Gastrocnemius medialis (tissue), 4 donors: ENCODE measurements at regions not wholly inside any gene's neighbourhood (a gene's known extent, or its start where the extent isn't known, plus 50 kb on each side); places are given as distances from the start of the nearest gene placed in this dataset.

ENCODE experiments used
- CTCF ChIP-seq, 5 experiments: fragments of 450-650 bp in 3 of 5; fragments of 200-600 bp in 2 of 5; sonication (generic) in 2 of 5; IDR thresholded peaks in 4 of 5; conservative IDR thresholded peaks in 1 of 5; 1 replicate in 4 of 5; 2 replicates in 1 of 5; pipeline ENCODE4 v1.5.1; 2016 to 2019; ENCODE audit warnings: antibody characterized with exemption in 5 of 5, mild to moderate bottlenecking in 3 of 5, moderate library complexity in 3 of 5
- POLR2A ChIP-seq, 2 donors: fragments of 450-650 bp; IDR thresholded peaks; one replicate each; pipeline ENCODE4 v1.6.1; 2017; ENCODE audit warnings: antibody characterized with exemption in 2 of 2, mild to moderate bottlenecking in 2 of 2, moderate library complexity in 2 of 2

- TF ChIP-seq CTCF (IDR thresholded peaks at IDR 0.05 in 4 of 5, conservative IDR thresholded peaks at IDR 0.05 in 1 of 5): no peak
- no peak for TF ChIP-seq POLR2A (IDR thresholded peaks at IDR 0.05)
Measured at GRCh38 chr2:71974846-71975245, 172.8 kb downstream of the CYP26B1 start.
